ENCODE measurements at regions not wholly inside any gene's neighbourhood (a gene's known extent, or its start where the extent isn't known, plus 50 kb on each side); places are given as distances from the start of the nearest gene placed in this dataset.
"Not testable (repeated sequence)": the region's sequence is repeated elsewhere in the genome, so short reads cannot be mapped to it uniquely, and the experiment has no call there.

- no peaks in the 10 kb centered on the region for H3K27me3 ChIP-seq (ENCODE audit: insufficient read depth, low read length)
- no peaks in the 10 kb centered on the region for H3F3A ChIP-seq (ENCODE audit: insufficient read depth, low read length)
- TF ChIP-seq EZH2 (IDR thresholded peaks at IDR 0.05; ENCODE audit: borderline replicate concordance, low read length) (no peak), CTCF (IDR thresholded peaks at IDR 0.05; ENCODE audit: low read length) (no peak)
- H3K36me3 ChIP-seq (ENCODE audit: insufficient read depth, low read length), result no peaks in the 10 kb centered on the region
- H3K79me2 ChIP-seq (ENCODE audit: insufficient read depth, low read length), result no peaks in the 10 kb centered on the region
- no peaks in the 10 kb centered on the region for H3K9me3 ChIP-seq (ENCODE audit: low read length)
- H2AFZ ChIP-seq (ENCODE audit: low read length), result no peak overlapping the region
- no peaks in the 10 kb centered on the region for H3K4me1 ChIP-seq (ENCODE audit: insufficient read depth, low read length, severe bottlenecking)
- H4K20me1 ChIP-seq (ENCODE audit: insufficient read depth, low read length), result no peaks in the 10 kb centered on the region
- no peak overlapping the region for H3K27ac ChIP-seq (ENCODE audit: low read depth, low read length, poor library complexity, severe bottlenecking)
- H3K9ac ChIP-seq (ENCODE audit: low read length), result no peak overlapping the region
- H3K4me2 ChIP-seq (ENCODE audit: low read length), result no peak overlapping the region
- no peaks in the 10 kb centered on the region for H3K9me2 ChIP-seq (ENCODE audit: low read depth, low read length)
- no peak overlapping the region for H3K4me3 ChIP-seq (ENCODE audit: low read depth, low read length, poor library complexity, severe bottlenecking)
Observed at GRCh38 chr2:160574468-160575140, 81.0 kb upstream of the RBMS1 start.

- H3K79me2 ChIP-seq (ENCODE audit: insufficient read depth, low read length), result no peaks in the 10 kb centered on the region
- H2AFZ ChIP-seq (ENCODE audit: low read length), result no peak overlapping the region
- H3K9me3 ChIP-seq (ENCODE audit: low read length), result no peaks in the 10 kb centered on the region
- no peaks in the 10 kb centered on the region for H3K36me3 ChIP-seq (ENCODE audit: insufficient read depth, low read length)
- no peaks in the 10 kb centered on the region for H3K27me3 ChIP-seq (ENCODE audit: insufficient read depth, low read length)
- H4K20me1 ChIP-seq (ENCODE audit: insufficient read depth, low read length), result no peaks in the 10 kb centered on the region
- H3K4me3 ChIP-seq (ENCODE audit: low read depth, low read length, poor library complexity, severe bottlenecking), result no peak overlapping the region
- H3K27ac ChIP-seq (ENCODE audit: low read depth, low read length, poor library complexity, severe bottlenecking), result no peak overlapping the region
- no peak for TF ChIP-seq EZH2 (IDR thresholded peaks at IDR 0.05; ENCODE audit: borderline replicate concordance, low read length)
- no peak for TF ChIP-seq CTCF (IDR thresholded peaks at IDR 0.05; ENCODE audit: low read length)
- no peaks in the 10 kb centered on the region for H3K9me2 ChIP-seq (ENCODE audit: low read depth, low read length)
- no peak overlapping the region for H3K4me2 ChIP-seq (ENCODE audit: low read length)
- H3K9ac ChIP-seq (ENCODE audit: low read length), result no peak overlapping the region
- H3F3A ChIP-seq (ENCODE audit: insufficient read depth, low read length), result no peaks in the 10 kb centered on the region
- H3K4me1 ChIP-seq (ENCODE audit: insufficient read depth, low read length, severe bottlenecking), result no peaks in the 10 kb centered on the region
Observed at GRCh38 chr2:160575368-160575767, 81.8 kb upstream of the RBMS1 start.

GRCh38 chr2:160576054-160576499, 82.5 kb upstream of the RBMS1 start:
- H3K4me2 ChIP-seq (ENCODE audit: low read length), result no peak overlapping the region
- H3K9ac ChIP-seq (ENCODE audit: low read length), result no peak overlapping the region
- H3K27ac ChIP-seq (ENCODE audit: low read depth, low read length, poor library complexity, severe bottlenecking), result no peak overlapping the region
- H3K4me1 ChIP-seq (ENCODE audit: insufficient read depth, low read length, severe bottlenecking), result no peaks in the 10 kb centered on the region
- H2AFZ ChIP-seq (ENCODE audit: low read length), result no peak overlapping the region
- H3K9me3 ChIP-seq (ENCODE audit: low read length), result no peaks in the 10 kb centered on the region
- H3F3A ChIP-seq (ENCODE audit: insufficient read depth, low read length), result no peaks in the 10 kb centered on the region
- no peaks in the 10 kb centered on the region for H4K20me1 ChIP-seq (ENCODE audit: insufficient read depth, low read length)
- H3K27me3 ChIP-seq (ENCODE audit: insufficient read depth, low read length), result no peaks in the 10 kb centered on the region
- no peaks in the 10 kb centered on the region for H3K79me2 ChIP-seq (ENCODE audit: insufficient read depth, low read length)
- H3K36me3 ChIP-seq (ENCODE audit: insufficient read depth, low read length), result no peaks in the 10 kb centered on the region
- no peak overlapping the region for H3K4me3 ChIP-seq (ENCODE audit: low read depth, low read length, poor library complexity, severe bottlenecking)
- no peaks in the 10 kb centered on the region for H3K9me2 ChIP-seq (ENCODE audit: low read depth, low read length)
- no peak for TF ChIP-seq CTCF (IDR thresholded peaks at IDR 0.05; ENCODE audit: low read length)
- no peak for TF ChIP-seq EZH2 (IDR thresholded peaks at IDR 0.05; ENCODE audit: borderline replicate concordance, low read length)

GRCh38 chr2:160577081-160577480, 83.5 kb upstream of the RBMS1 start:
- not testable (repeated sequence) for H3K4me2 ChIP-seq (ENCODE audit: low read length); H3K4me3 ChIP-seq (ENCODE audit: low read depth, low read length, poor library complexity, severe bottlenecking); H3K36me3 ChIP-seq (ENCODE audit: insufficient read depth, low read length); H3F3A ChIP-seq (ENCODE audit: insufficient read depth, low read length); H3K9ac ChIP-seq (ENCODE audit: low read length); H3K9me2 ChIP-seq (ENCODE audit: low read depth, low read length); H3K27me3 ChIP-seq (ENCODE audit: insufficient read depth, low read length); H3K79me2 ChIP-seq (ENCODE audit: insufficient read depth, low read length); H3K4me1 ChIP-seq (ENCODE audit: insufficient read depth, low read length, severe bottlenecking); H4K20me1 ChIP-seq (ENCODE audit: insufficient read depth, low read length); H2AFZ ChIP-seq (ENCODE audit: low read length); H3K9me3 ChIP-seq (ENCODE audit: low read length); H3K27ac ChIP-seq (ENCODE audit: low read depth, low read length, poor library complexity, severe bottlenecking)
